HEK293 (cell line): ENCODE measurements at regions not wholly inside any gene's neighbourhood (a gene's known extent, or its start where the extent isn't known, plus 50 kb on each side); places are given as distances from the start of the nearest gene placed in this dataset.

Source experiments
- CTCF ChIA-PET: fragments of 350-600 bp; formaldehyde crosslinking; extraction: SDS; loops from one replicate; lab custom pipeline; 2021; ENCODE audit warnings: antibody characterized with exemption; lab: Yijun Ruan, JAX
- POLR2A ChIA-PET: fragments of 300-600 bp; formaldehyde crosslinking; extraction: SDS; loops from one replicate; lab custom pipeline; 2020; ENCODE audit warnings: antibody characterized with exemption, inconsistent platforms; lab: Yijun Ruan, JAX
- H3K27ac ChIP-seq: fragments of 200-500 bp; sonication (Bioruptor generic); 2 replicates; pipeline ENCODE4 v1.5.1; 2014; ENCODE audit warnings: low read depth, low read length, control low read depth, inconsistent platforms; ENCODE audit errors: extremely low read depth
- H3K36me3 ChIP-seq, 2 experiments: fragments of 200-500 bp in 1 of 2; sonication (Bioruptor generic) in 1 of 2; 1 replicate in 1 of 2; 2 replicates in 1 of 2; pipeline ENCODE4 v1.5.1; 2014 to 2017; ENCODE audit warnings: inconsistent platforms in 2 of 2, low read length in 2 of 2; ENCODE audit not compliant: control insufficient read depth in 2 of 2, insufficient read depth in 1 of 2
- H3K4me1 ChIP-seq: fragments of 200-500 bp; sonication (Bioruptor generic); 2 replicates; pipeline ENCODE4 v1.5.1; 2014; ENCODE audit warnings: mild to moderate bottlenecking, low read length, inconsistent platforms; ENCODE audit not compliant: control insufficient read depth, insufficient read depth
- H3K4me3 ChIP-seq: 2 replicates; pipeline ENCODE4 v1.5.1; 2011; ENCODE audit warnings: low read depth, mild to moderate bottlenecking, control low read depth, low read length, moderate library complexity
- H3K9me3 ChIP-seq: fragments of 200-500 bp; sonication (Bioruptor generic); 2 replicates; pipeline ENCODE4 v1.5.1; 2014; ENCODE audit warnings: low read depth, low read length, inconsistent platforms; ENCODE audit not compliant: control insufficient read depth, insufficient read depth
- BCL11B ChIP-seq: fragments of 450-650 bp; formaldehyde crosslinking; IDR thresholded peaks from 2 replicates; pipeline ENCODE4 v1.5.1; 2016; ENCODE audit warnings: low read depth, missing biosample characterization, missing genetic modification characterization
- GFI1B ChIP-seq: fragments of 450-650 bp; formaldehyde crosslinking; IDR thresholded peaks from 2 replicates; pipeline ENCODE4 v1.5.1; 2016; ENCODE audit warnings: missing biosample characterization, missing genetic modification characterization
- KLF10 ChIP-seq: fragments of 450-650 bp; IDR thresholded peaks from 2 replicates; pipeline ENCODE4 v1.5.1; 2018; ENCODE audit warnings: missing biosample characterization, mild to moderate bottlenecking, missing genetic modification characterization
- MZF1 ChIP-seq: fragments of 450-650 bp; formaldehyde crosslinking; IDR thresholded peaks from 2 replicates; pipeline ENCODE4 v1.5.1; 2017; ENCODE audit warnings: missing biosample characterization, missing genetic modification characterization, borderline replicate concordance
- SP3 ChIP-seq: fragments of 450-650 bp; formaldehyde crosslinking; IDR thresholded peaks from 2 replicates; pipeline ENCODE4 v1.5.1; 2016; ENCODE audit warnings: missing biosample characterization, missing genetic modification characterization
- ZBTB11 ChIP-seq: fragments of 450-650 bp; formaldehyde crosslinking; conservative IDR thresholded peaks from 2 replicates; pipeline ENCODE4 v1.5.1; 2016; ENCODE audit warnings: low read depth, missing biosample characterization, missing genetic modification characterization
- ZBTB6 ChIP-seq: fragments of 450-650 bp; formaldehyde crosslinking; IDR thresholded peaks from 2 replicates; pipeline ENCODE4 v1.5.1; 2017; ENCODE audit warnings: missing biosample characterization, missing genetic modification characterization
- ZNF19 ChIP-seq: fragments of 450-650 bp; formaldehyde crosslinking; IDR thresholded peaks from 2 replicates; pipeline ENCODE4; 2016; ENCODE audit warnings: missing biosample characterization, missing genetic modification characterization, low read depth
- ZNF248 ChIP-seq: fragments of 450-650 bp; formaldehyde crosslinking; IDR thresholded peaks from 2 replicates; pipeline ENCODE4 v1.5.1; 2017; ENCODE audit warnings: missing biosample characterization, missing genetic modification characterization
- ZNF266 ChIP-seq: fragments of 450-650 bp; formaldehyde crosslinking; IDR thresholded peaks from 2 replicates; pipeline ENCODE4 v1.5.1; 2016; ENCODE audit warnings: missing biosample characterization, missing genetic modification characterization, low read depth
- ZNF292 ChIP-seq: fragments of 450-650 bp; formaldehyde crosslinking; IDR thresholded peaks from 2 replicates; pipeline ENCODE4 v1.5.1; 2016; ENCODE audit warnings: low read depth, missing biosample characterization, missing genetic modification characterization, borderline replicate concordance
- ZNF335 ChIP-seq: fragments of 450-650 bp; formaldehyde crosslinking; conservative IDR thresholded peaks from 2 replicates; pipeline ENCODE4 v1.5.1; 2016; ENCODE audit warnings: missing biosample characterization, missing genetic modification characterization
- ZNF394 ChIP-seq: fragments of 450-650 bp; formaldehyde crosslinking; IDR thresholded peaks from 2 replicates; pipeline ENCODE4 v1.5.1; 2016; ENCODE audit warnings: missing biosample characterization, missing genetic modification characterization, mild to moderate bottlenecking, moderate library complexity, borderline replicate concordance
- ZNF48 ChIP-seq: fragments of 450-650 bp; formaldehyde crosslinking; IDR thresholded peaks from 2 replicates; pipeline ENCODE4 v1.5.1; 2016; ENCODE audit warnings: missing biosample characterization, missing genetic modification characterization
- ZNF558 ChIP-seq: fragments of 450-650 bp; formaldehyde crosslinking; IDR thresholded peaks from 2 replicates; pipeline ENCODE4 v1.5.1; 2016; ENCODE audit warnings: missing biosample characterization, missing genetic modification characterization
- ZNF560 ChIP-seq: fragments of 450-650 bp; formaldehyde crosslinking; IDR thresholded peaks from 2 replicates; pipeline ENCODE4 v1.5.1; 2017; ENCODE audit warnings: missing biosample characterization, missing genetic modification characterization, borderline replicate concordance
- ZNF561 ChIP-seq: fragments of 450-650 bp; IDR thresholded peaks from 2 replicates; pipeline ENCODE4 v1.5.1; 2018; ENCODE audit warnings: missing biosample characterization, missing genetic modification characterization, borderline replicate concordance
- ZNF629 ChIP-seq: fragments of 450-650 bp; formaldehyde crosslinking; IDR thresholded peaks from 2 replicates; pipeline ENCODE4 v1.5.1; 2017; ENCODE audit warnings: missing biosample characterization, missing genetic modification characterization
- ZNF654 ChIP-seq: fragments of 450-650 bp; formaldehyde crosslinking; IDR thresholded peaks from 2 replicates; pipeline ENCODE4 v1.5.1; 2016; ENCODE audit warnings: low read depth, missing biosample characterization, missing genetic modification characterization
- ZNF660 ChIP-seq: fragments of 450-650 bp; IDR thresholded peaks from 2 replicates; pipeline ENCODE4 v1.5.1; 2018; ENCODE audit warnings: missing biosample characterization, mild to moderate bottlenecking, missing genetic modification characterization
- ZNF830 ChIP-seq: fragments of 450-650 bp; IDR thresholded peaks from 2 replicates; pipeline ENCODE4 v1.5.0; 2018; ENCODE audit warnings: missing biosample characterization, missing genetic modification characterization, low read depth, mild to moderate bottlenecking, moderate library complexity
- ZSCAN18 ChIP-seq: fragments of 450-650 bp; formaldehyde crosslinking; IDR thresholded peaks from 2 replicates; pipeline ENCODE4 v1.5.1; 2016; ENCODE audit warnings: missing biosample characterization, missing genetic modification characterization

GRCh38 chr11:38884145-38884865, 2286.3 kb upstream of the RAG2 start:
- H3K9me3 ChIP-seq, result no peaks in the 10 kb centered on the region
- no peaks in the 10 kb centered on the region for H3K36me3 ChIP-seq
- CTCF ChIA-PET, result no interaction called here
- no peak for TF ChIP-seq ZBTB6
- TF ChIP-seq SP3 (tag by site-specific recombination), result no peak
- TF ChIP-seq, all 188 proteins: peak for 0
- POLR2A ChIA-PET, result no interaction called here
- H3K4me3 ChIP-seq, result no peak overlapping the region
- no peaks in the 10 kb centered on the region for H3K4me1 ChIP-seq
- H3K27ac ChIP-seq, result no peak overlapping the region

GRCh38 chr11:38867338-38867737, 2269.3 kb upstream of the RAG2 start:
- no peak overlapping the region for H3K27ac ChIP-seq
- ChIA-PET POLR2A (no interaction called here), CTCF (no interaction called here)
- no peaks in the 10 kb centered on the region for H3K36me3 ChIP-seq
- H3K4me3 ChIP-seq, result no peak overlapping the region
- TF ChIP-seq ZNF19, result no peak
- TF ChIP-seq ZNF660 (tag by site-specific recombination), result no peak
- no peaks in the 10 kb centered on the region for H3K4me1 ChIP-seq
- H3K9me3 ChIP-seq, result no peaks in the 10 kb centered on the region

GRCh38 chr11:38865922-38866321, 2267.9 kb upstream of the RAG2 start:
- no peaks in the 10 kb centered on the region for H3K36me3 ChIP-seq
- H3K4me3 ChIP-seq, result no peak overlapping the region
- ChIA-PET POLR2A (no interaction called here), CTCF (no interaction called here)
- no peak overlapping the region for H3K27ac ChIP-seq
- no peaks in the 10 kb centered on the region for H3K4me1 ChIP-seq
- no peaks in the 10 kb centered on the region for H3K9me3 ChIP-seq
- TF ChIP-seq BCL11B (tag by site-specific recombination) (no peak), ZNF654 (tag by site-specific recombination) (no peak), ZNF248 (tag by site-specific recombination) (no peak), ZNF560 (tag by site-specific recombination) (no peak), ZNF558 (tag by site-specific recombination) (no peak), ZNF561 (tag by site-specific recombination) (no peak), ZSCAN18 (no peak), ZBTB11 (tag by site-specific recombination) (peak; percentile 58; the same call in 1 of the 2 replicates), ZNF830 (tag by site-specific recombination) (no peak), ZNF48 (tag by site-specific recombination) (no peak), ZNF266 (tag by site-specific recombination) (no peak), ZNF660 (tag by site-specific recombination) (no peak), ZNF629 (no peak), KLF10 (tag by site-specific recombination) (no peak), ZNF335 (tag by site-specific recombination) (no peak), GFI1B (no peak), MZF1 (tag by site-specific recombination) (no peak), ZNF394 (tag by site-specific recombination) (peak; percentile 71; the same call in 1 of the 2 replicates), ZNF292 (no peak)
